K562 (cell line): ENCODE measurements at regions not wholly inside any gene's neighbourhood (a gene's known extent, or its start where the extent isn't known, plus 50 kb on each side); places are given as distances from the start of the nearest gene placed in this dataset.

Experiments
- CEBPB ChIP-seq: fragments of 450-650 bp; IDR thresholded peaks from 2 replicates; pipeline ENCODE4 v1.6.1; 2016; ENCODE audit warnings: missing genetic modification characterization, missing compliant biosample characterization
- CEBPG ChIP-seq, 3 experiments: fragments of 200-800 bp in 1 of 3; sonication (Bioruptor generic) in 1 of 3; sonication (generic) in 1 of 3; formaldehyde crosslinking in 1 of 3; IDR thresholded peaks in 2 of 3; conservative IDR thresholded peaks in 1 of 3; 2 replicates each; pipeline versions ENCODE4 v1.6.1 to v1.8.0; 2016 to 2022; ENCODE audit warnings: missing compliant biosample characterization in 2 of 3, missing genetic modification characterization in 2 of 3, mild to moderate bottlenecking in 1 of 3, missing genetic modification reagents in 1 of 3
- CTBP1 ChIP-seq: fragments of 450-650 bp; IDR thresholded peaks from 2 replicates; pipeline ENCODE4 v1.6.1; 2016; ENCODE audit warnings: borderline replicate concordance
- DPF2 ChIP-seq: fragments of 450-650 bp; IDR thresholded peaks from 2 replicates; pipeline ENCODE4 v1.6.1; 2016
- ETV1 ChIP-seq: fragments of 450-650 bp; conservative IDR thresholded peaks from 2 replicates; pipeline ENCODE4 v1.6.1; 2016; ENCODE audit warnings: missing genetic modification characterization, control low read depth, low read depth, missing compliant biosample characterization
- HDAC2 ChIP-seq: fragments of 450-650 bp; IDR thresholded peaks from 2 replicates; pipeline ENCODE4 v1.6.1; 2016; ENCODE audit warnings: mild to moderate bottlenecking
- JUND ChIP-seq, 2 experiments: IDR thresholded peaks; 2 replicates in 1 of 2; 3 replicates in 1 of 2; pipeline ENCODE4 v1.6.1; 2011; ENCODE audit warnings: borderline replicate concordance in 2 of 2, low read depth in 2 of 2, low read length in 2 of 2, improper control_type of control experiment in 1 of 2, missing biosample characterization in 1 of 2, missing genetic modification characterization in 1 of 2, missing genetic modification reagents in 1 of 2
- NCOA1 ChIP-seq: fragments of 450-650 bp; IDR thresholded peaks from 2 replicates; pipeline ENCODE4 v1.6.1; 2016; ENCODE audit warnings: low read depth
- NCOA2 ChIP-seq, 2 experiments: fragments of 450-650 bp; IDR thresholded peaks; 2 replicates each; pipeline ENCODE4 v1.6.1; 2018; ENCODE audit warnings: mild to moderate bottlenecking in 2 of 2, moderate library complexity in 1 of 2; ENCODE audit not compliant: partially characterized antibody in 2 of 2
- NELFE ChIP-seq: IDR thresholded peaks from 2 replicates; pipeline ENCODE4 v1.6.1; 2011; ENCODE audit warnings: mild to moderate bottlenecking; ENCODE audit not compliant: insufficient read depth, insufficient read length
- NFRKB ChIP-seq: fragments of 450-650 bp; IDR thresholded peaks from 2 replicates; pipeline ENCODE4 v1.6.1; 2016; ENCODE audit warnings: low read depth
- OTX1 ChIP-seq: fragments of 450-650 bp; formaldehyde crosslinking; IDR thresholded peaks from 2 replicates; pipeline ENCODE4 v1.4.0; 2022; ENCODE audit warnings: mild to moderate bottlenecking
- PHTF2 ChIP-seq: fragments of 250-450 bp; sonication (Bioruptor Pico); IDR thresholded peaks from 2 replicates; pipeline ENCODE4 v1.5.0; 2021; ENCODE audit warnings: mild to moderate bottlenecking
- POU5F1 ChIP-seq: fragments of 150-350 bp; IDR thresholded peaks from 2 replicates; pipeline ENCODE4 v1.6.1; 2014; ENCODE audit warnings: borderline replicate concordance, low read length, low read depth, mild to moderate bottlenecking; ENCODE audit not compliant: partially characterized antibody
- PTTG1 ChIP-seq: fragments of 450-650 bp; IDR thresholded peaks from 2 replicates; pipeline ENCODE4 v1.6.1; 2016; ENCODE audit warnings: low read depth, mild to moderate bottlenecking, missing genetic modification characterization, missing compliant biosample characterization
- RBFOX2 ChIP-seq: fragments of 200-400 bp; formaldehyde crosslinking; IDR thresholded peaks from 2 replicates; pipeline ENCODE4 v1.6.1; 2017; ENCODE audit warnings: low read depth, mild to moderate bottlenecking, low read length, moderate library complexity
- SIX5 ChIP-seq, 2 experiments: IDR thresholded peaks; 2 replicates each; pipeline ENCODE4 v1.6.1; 2011; ENCODE audit warnings: low read length in 2 of 2, borderline replicate concordance in 1 of 2, low read depth in 1 of 2, mild to moderate bottlenecking in 1 of 2, moderate library complexity in 1 of 2; ENCODE audit not compliant: insufficient read depth in 1 of 2
- SOX6 ChIP-seq: fragments of 450-650 bp; IDR thresholded peaks from 2 replicates; pipeline ENCODE4 v1.6.1; 2014; ENCODE audit warnings: mild to moderate bottlenecking
- TEAD1 ChIP-seq, 2 experiments: fragments of 450-650 bp in 1 of 2; sonication (generic) in 1 of 2; formaldehyde crosslinking; IDR thresholded peaks; 2 replicates each; pipeline versions ENCODE4 v1.4.0 to v1.8.0; 2020 to 2022; ENCODE audit warnings: mild to moderate bottlenecking in 2 of 2, missing genetic modification reagents in 1 of 2
- TEAD4 ChIP-seq, 2 experiments: sonication (generic) in 1 of 2; formaldehyde crosslinking in 1 of 2; IDR thresholded peaks; 2 replicates each; pipeline versions ENCODE4 v1.6.1 to v1.8.0; 2012 to 2022; ENCODE audit warnings: borderline replicate concordance in 1 of 2, inconsistent platforms in 1 of 2, low read length in 1 of 2, mild to moderate bottlenecking in 1 of 2, missing genetic modification reagents in 1 of 2
- ZNF133 ChIP-seq: fragments of 250-450 bp; sonication (Bioruptor Pico); IDR thresholded peaks from 2 replicates; pipeline ENCODE4 v1.4.0; 2020; ENCODE audit warnings: mild to moderate bottlenecking
- ZNF551 ChIP-seq: fragments of 250-450 bp; sonication (Bioruptor Pico); IDR thresholded peaks from 2 replicates; pipeline ENCODE4 v1.5.0; 2021; ENCODE audit warnings: mild to moderate bottlenecking, moderate library complexity
- ZNF561 ChIP-seq: fragments of 450-650 bp; formaldehyde crosslinking; conservative IDR thresholded peaks from 2 replicates; pipeline ENCODE4 v1.4.0; 2020; ENCODE audit warnings: mild to moderate bottlenecking, moderate library complexity
- TF ChIP-seq, protein P1 (sequence below): fragments of 250-450 bp; sonication (Bioruptor Pico); IDR thresholded peaks from 2 replicates; pipeline ENCODE4 v1.5.0; 2021; ENCODE audit warnings: mild to moderate bottlenecking, moderate library complexity

DNA sequence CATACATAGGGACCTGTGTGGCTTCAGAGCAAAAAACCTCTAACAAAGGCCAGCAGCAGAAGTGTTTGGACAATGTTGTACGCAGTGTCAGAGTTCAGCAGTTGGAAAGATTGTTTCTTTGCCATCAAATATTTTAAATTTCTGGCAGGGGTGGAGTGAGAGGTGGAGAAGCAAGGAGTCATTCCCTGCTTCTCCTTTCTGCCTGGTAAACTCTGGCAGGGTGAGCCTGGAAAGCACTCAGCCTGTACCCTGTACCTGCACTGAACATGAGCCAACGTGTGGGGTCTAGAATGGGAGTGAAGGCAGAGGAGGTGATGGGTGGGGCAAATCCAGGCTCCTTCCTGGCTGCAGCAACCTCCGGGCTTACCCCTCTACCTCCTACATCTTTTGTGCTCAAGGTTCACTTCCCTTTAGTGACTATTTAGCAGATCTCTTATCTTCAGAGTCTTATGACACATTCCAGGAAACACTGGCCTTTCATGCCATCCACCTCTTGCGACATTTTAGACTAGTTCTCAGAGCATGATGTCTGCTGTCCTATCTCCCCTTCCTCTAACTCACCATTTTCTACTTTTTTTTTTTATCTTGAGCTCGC, 445.0 kb upstream of the PIK3R1 start (continued):
- TF ChIP-seq POU5F1 (no peak), NCOA1 (no peak), OTX1 (CRISPR knock-in tag) (no peak), SIX5 (IDR thresholded peaks at IDR 0.05; ENCODE audit: borderline replicate concordance in 1 of 2, insufficient read depth in 1 of 2, low read depth in 1 of 2, low read length in 2 of 2) (no peak), ZNF551 (CRISPR knock-in tag) (no peak), JUND (IDR thresholded peaks at IDR 0.05; ENCODE audit: borderline replicate concordance, low read depth, low read length) (peak; percentile 45; the same call in 1 of the 2 replicates), JUND (tag; IDR thresholded peaks at IDR 0.05; ENCODE audit: borderline replicate concordance, low read depth, low read length) (peak; percentile 59; the same call in 1 of the 3 replicates), PTTG1 (tag) (no peak), ZNF561 (no peak), TEAD1 (CRISPR knock-in tag; IDR thresholded peaks at IDR 0.05) (peak in 1 of 2 experiments; percentile 57; a peak in 1 of 4 replicates), NFRKB (no peak), PHTF2 (CRISPR knock-in tag) (no peak), DPF2 (peak; percentile 54), RBFOX2 (no peak), CTBP1 (peak; percentile 71), CEBPB (tag) (peak; percentile 97), SOX6 (peak; percentile 51; the same call in 1 of the 2 replicates), NELFE (no peak), HDAC2 (no peak), CEBPG (CRISPR knock-in tag; IDR thresholded peaks at IDR 0.05) (no peak), CEBPG (tag; conservative IDR thresholded peaks at IDR 0.05 in 1 of 2, IDR thresholded peaks at IDR 0.05 in 1 of 2) (peak in 1 of 2 experiments; percentile 79; a peak in 2 of 4 replicates), TEAD4 (IDR thresholded peaks at IDR 0.05; ENCODE audit: low read length) (peak; percentile 56; the same call in 1 of the 2 replicates), TEAD4 (CRISPR knock-in tag; IDR thresholded peaks at IDR 0.05; ENCODE audit: borderline replicate concordance) (no peak), ETV1 (tag) (peak; percentile 64; the same call in 1 of the 2 replicates), ZNF133 (CRISPR knock-in tag) (no peak), NCOA2 (IDR thresholded peaks at IDR 0.05; ENCODE audit: partially characterized antibody in 2 of 2) (no peak)
- TF ChIP-seq, protein P1, sequence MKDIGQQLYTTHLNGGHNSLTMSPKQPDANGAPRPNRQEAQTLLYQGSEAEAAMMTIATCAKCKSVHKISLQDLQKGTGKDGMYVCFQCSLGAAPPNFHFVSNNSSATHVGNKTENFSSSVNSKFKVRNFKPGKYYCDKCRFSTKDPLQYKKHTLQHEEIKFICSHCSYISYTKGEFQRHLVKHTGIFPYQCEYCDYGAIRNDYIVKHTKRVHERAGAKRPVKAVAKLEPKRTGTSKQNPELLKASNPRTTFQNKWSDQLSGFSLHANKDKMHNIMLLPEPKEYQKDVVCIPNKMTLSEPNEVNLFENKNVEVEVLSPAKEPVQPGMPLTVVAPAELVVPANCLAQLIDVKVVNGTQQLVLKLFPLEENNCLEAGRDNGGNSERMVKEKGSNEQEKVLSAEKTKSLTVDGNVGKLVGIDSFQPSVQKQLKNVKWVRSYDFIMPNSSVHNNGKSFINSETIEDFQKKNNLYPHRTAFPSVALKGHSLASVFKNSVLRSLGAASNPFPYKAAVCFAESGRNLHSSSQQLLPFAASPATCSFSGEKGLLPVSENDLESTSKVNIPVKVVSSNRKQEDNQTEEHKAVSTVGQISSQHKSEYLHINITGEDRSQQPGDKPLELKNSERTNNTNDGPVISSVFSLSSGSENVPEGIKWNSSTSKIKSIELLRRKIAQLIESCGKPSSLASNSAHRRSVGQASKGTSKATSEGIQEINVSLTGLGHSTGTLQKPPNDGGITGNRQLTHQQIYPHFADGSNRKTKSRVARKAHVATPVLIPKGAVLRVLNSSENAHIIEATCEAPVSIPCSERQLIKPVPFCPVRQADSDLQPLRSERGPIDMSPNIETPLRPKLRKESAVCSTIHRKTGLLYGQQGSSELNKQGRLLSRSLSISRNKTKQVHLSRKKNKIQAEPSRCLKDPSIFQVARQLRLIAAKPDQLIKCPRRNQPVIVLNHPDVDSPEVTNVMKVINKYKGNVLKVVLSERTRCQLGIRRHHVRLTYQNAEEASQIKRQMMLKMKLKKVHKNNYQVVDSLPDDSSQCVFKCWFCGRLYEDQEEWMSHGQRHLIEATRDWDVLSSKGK (CRISPR knock-in tag), result no peak
